Right hindlimb (tissue), 1 donor: ENCODE measurements at regions not wholly inside any gene's neighbourhood (a gene's known extent, or its start where the extent isn't known, plus 50 kb on each side); places are given as distances from the start of the nearest gene placed in this dataset.

ENCODE experiments used
- DNase-seq: peaks from one replicate; pipeline ENCODE4 v3.0.0-alpha.2; 2018

GRCh38 chr20:16220826-16221225 lies 352.4 kb downstream of the KIF16B start:
- DNase-seq = no peak

- DNase-seq = no peak
Measured at GRCh38 chr20:16219182-16219581, 354.1 kb downstream of the KIF16B start.

GRCh38 chr20:16216914-16217230 lies 356.4 kb downstream of the KIF16B start:
- no peak for DNase-seq

GRCh38 chr20:16216227-16216913 lies 356.9 kb downstream of the KIF16B start:
- DNase-seq = no peak

- no peak for DNase-seq
Measured at GRCh38 chr20:16215041-16215440, 358.2 kb downstream of the KIF16B start.

- no peak for DNase-seq
Measured at GRCh38 chr20:16212790-16213189, 360.5 kb downstream of the KIF16B start.

- no peak for DNase-seq
Measured at GRCh38 chr20:16209951-16210361, 363.3 kb downstream of the KIF16B start.

GRCh38 chr20:16209357-16209756 lies 363.9 kb downstream of the KIF16B start:
- DNase-seq = peak; percentile 24

GRCh38 chr20:16208443-16208842 lies 364.8 kb downstream of the KIF16B start:
- no peak for DNase-seq

GRCh38 chr20:16206817-16207216 lies 366.4 kb downstream of the KIF16B start:
- DNase-seq = no peak

GRCh38 chr20:16205507-16205906 lies 367.7 kb downstream of the KIF16B start:
- no peak for DNase-seq

- peak; percentile 50 for DNase-seq
Measured at GRCh38 chr20:16203096-16203495, 370.2 kb downstream of the KIF16B start.

- DNase-seq = no peak
Measured at GRCh38 chr20:16201191-16201590, 372.1 kb downstream of the KIF16B start.

GRCh38 chr20:16197696-16198095 lies 375.6 kb downstream of the KIF16B start:
- no peak for DNase-seq

GRCh38 chr20:16195671-16196070 lies 377.6 kb downstream of the KIF16B start:
- no peak for DNase-seq

- no peak for DNase-seq
Measured at GRCh38 chr20:16194617-16195360, 378.5 kb downstream of the KIF16B start.

- DNase-seq = no peak
Measured at GRCh38 chr20:16191496-16191895, 381.8 kb downstream of the KIF16B start.

- DNase-seq = no peak
Measured at GRCh38 chr20:16189371-16189770, 383.9 kb downstream of the KIF16B start.

- no peak for DNase-seq
Measured at GRCh38 chr20:16187956-16188616, 385.2 kb downstream of the KIF16B start.

GRCh38 chr20:16179919-16180318 lies 393.3 kb downstream of the KIF16B start:
- no peak for DNase-seq

- DNase-seq = no peak
Measured at GRCh38 chr20:16179371-16179770, 393.9 kb downstream of the KIF16B start.

- no peak for DNase-seq
Measured at GRCh38 chr20:16178546-16179135, 394.6 kb downstream of the KIF16B start.

GRCh38 chr20:16175322-16175961 lies 397.8 kb downstream of the KIF16B start:
- DNase-seq = no peak
